Transverse colon (tissue), 4 donors: ENCODE measurements at regions not wholly inside any gene's neighbourhood (a gene's known extent, or its start where the extent isn't known, plus 50 kb on each side); places are given as distances from the start of the nearest gene placed in this dataset.
A peak's percentile ranks its signal among the peaks of the same experiment; 100 is the strongest.

Experiments
- EP300 ChIP-seq: sonication (generic); formaldehyde crosslinking; IDR thresholded peaks from one replicate; pipeline ENCODE4 v1.6.1; 2017; ENCODE audit warnings: antibody characterized with exemption, low read depth
- POLR2A ChIP-seq: fragments of 450-650 bp; IDR thresholded peaks from one replicate; pipeline ENCODE4 v1.6.1; 2016; ENCODE audit warnings: antibody characterized with exemption, mild to moderate bottlenecking, moderate library complexity
- POLR2AphosphoS5 ChIP-seq, 3 donors: sonication (generic); formaldehyde crosslinking; IDR thresholded peaks; one replicate each; pipeline ENCODE4 v1.6.1; 2016; ENCODE audit warnings: antibody characterized with exemption in 3 of 3
- TF ChIP-seq, protein P1 (sequence below), 5 experiments: fragments of 200-600 bp in 3 of 5; fragments of 450-650 bp in 2 of 5; sonication (generic) in 3 of 5; IDR thresholded peaks; 1 replicate in 2 of 5; 2 replicates in 3 of 5; pipeline ENCODE4 v1.5.1; 2016 to 2017; ENCODE audit warnings: antibody characterized with exemption in 5 of 5, inconsistent platforms in 3 of 5, mild to moderate bottlenecking in 2 of 5, moderate library complexity in 1 of 5

DNA sequence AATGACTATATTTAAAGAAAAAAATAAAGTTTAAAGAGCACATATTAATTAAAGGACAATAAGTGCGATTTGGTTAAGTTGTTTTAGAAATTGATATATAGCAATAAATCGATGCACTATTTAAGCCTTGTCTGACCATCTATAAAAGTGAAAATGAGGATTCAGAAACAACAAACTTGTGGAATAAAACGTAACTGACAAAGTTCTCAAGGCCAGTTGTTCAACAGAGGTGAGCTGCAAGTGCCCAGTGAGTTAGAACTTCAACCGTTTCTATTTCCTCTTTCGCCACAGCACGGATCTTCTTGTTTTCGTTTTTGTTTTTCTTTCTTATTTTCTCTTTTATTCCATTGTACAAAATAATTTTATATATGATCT is 724.9 kb upstream of the ARRDC4 start:
- TF ChIP-seq, protein P1, sequence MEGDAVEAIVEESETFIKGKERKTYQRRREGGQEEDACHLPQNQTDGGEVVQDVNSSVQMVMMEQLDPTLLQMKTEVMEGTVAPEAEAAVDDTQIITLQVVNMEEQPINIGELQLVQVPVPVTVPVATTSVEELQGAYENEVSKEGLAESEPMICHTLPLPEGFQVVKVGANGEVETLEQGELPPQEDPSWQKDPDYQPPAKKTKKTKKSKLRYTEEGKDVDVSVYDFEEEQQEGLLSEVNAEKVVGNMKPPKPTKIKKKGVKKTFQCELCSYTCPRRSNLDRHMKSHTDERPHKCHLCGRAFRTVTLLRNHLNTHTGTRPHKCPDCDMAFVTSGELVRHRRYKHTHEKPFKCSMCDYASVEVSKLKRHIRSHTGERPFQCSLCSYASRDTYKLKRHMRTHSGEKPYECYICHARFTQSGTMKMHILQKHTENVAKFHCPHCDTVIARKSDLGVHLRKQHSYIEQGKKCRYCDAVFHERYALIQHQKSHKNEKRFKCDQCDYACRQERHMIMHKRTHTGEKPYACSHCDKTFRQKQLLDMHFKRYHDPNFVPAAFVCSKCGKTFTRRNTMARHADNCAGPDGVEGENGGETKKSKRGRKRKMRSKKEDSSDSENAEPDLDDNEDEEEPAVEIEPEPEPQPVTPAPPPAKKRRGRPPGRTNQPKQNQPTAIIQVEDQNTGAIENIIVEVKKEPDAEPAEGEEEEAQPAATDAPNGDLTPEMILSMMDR (IDR thresholded peaks at IDR 0.05), result peak in 1 of 5 experiments; percentile 20
- TF ChIP-seq EP300 (no peak), POLR2A (no peak), POLR2AphosphoS5 (IDR thresholded peaks at IDR 0.05) (no peak)
